GM10266 (cell line): ENCODE measurements at regions not wholly inside any gene's neighbourhood (a gene's known extent, or its start where the extent isn't known, plus 50 kb on each side); places are given as distances from the start of the nearest gene placed in this dataset.

ENCODE experiments used
- DNase-seq: peaks from one replicate; pipeline ENCODE4 v3.0.0; 2012; ENCODE audit errors: extremely low spot score
- TF ChIP-seq, protein P1 (sequence below): IDR thresholded peaks from 2 replicates; pipeline ENCODE4 v1.5.1; 2012; ENCODE audit warnings: mild to moderate bottlenecking, low read depth; ENCODE audit not compliant: control insufficient read depth, insufficient read depth; ENCODE audit errors: missing control alignments

DNA sequence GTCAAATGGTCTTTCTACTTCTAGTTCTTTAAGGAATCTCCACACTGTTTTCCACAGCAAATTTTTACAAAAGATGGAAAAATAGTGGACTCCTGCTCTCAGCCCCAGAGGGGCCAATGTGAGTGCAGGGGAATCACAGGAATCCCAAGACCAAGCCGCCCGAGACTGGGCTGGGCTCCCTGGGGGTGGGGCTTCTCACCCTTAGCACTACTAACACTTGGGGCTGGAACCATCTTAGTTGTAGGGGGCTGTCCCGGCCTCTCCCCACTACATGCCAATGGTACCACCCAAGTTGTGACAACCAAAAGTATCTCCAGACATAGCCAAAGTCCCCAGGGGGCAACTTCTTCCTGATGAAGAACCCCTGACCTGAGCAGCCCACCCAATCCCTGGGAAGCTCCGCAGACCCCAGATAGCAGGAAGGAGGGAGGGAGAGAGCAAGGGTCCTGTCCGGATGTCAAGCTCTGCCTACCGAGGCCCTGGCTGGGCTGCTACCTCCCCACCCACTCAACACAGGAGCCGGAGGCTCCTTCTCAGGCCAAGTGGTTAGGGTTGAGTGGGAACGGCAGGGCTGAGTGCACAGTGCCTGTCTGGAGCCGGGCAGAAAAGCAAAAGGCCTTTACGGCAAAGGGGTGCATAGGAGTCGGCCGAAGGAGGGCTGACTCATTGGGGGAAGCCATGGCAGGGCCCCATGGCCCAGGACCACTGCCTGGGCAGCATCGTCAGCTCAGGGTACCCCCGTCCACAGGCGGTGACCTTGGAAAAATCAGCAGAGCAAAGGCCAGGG lies 122.5 kb upstream of the FGF3 start:
- DNase-seq: no peak
- TF ChIP-seq, protein P1, sequence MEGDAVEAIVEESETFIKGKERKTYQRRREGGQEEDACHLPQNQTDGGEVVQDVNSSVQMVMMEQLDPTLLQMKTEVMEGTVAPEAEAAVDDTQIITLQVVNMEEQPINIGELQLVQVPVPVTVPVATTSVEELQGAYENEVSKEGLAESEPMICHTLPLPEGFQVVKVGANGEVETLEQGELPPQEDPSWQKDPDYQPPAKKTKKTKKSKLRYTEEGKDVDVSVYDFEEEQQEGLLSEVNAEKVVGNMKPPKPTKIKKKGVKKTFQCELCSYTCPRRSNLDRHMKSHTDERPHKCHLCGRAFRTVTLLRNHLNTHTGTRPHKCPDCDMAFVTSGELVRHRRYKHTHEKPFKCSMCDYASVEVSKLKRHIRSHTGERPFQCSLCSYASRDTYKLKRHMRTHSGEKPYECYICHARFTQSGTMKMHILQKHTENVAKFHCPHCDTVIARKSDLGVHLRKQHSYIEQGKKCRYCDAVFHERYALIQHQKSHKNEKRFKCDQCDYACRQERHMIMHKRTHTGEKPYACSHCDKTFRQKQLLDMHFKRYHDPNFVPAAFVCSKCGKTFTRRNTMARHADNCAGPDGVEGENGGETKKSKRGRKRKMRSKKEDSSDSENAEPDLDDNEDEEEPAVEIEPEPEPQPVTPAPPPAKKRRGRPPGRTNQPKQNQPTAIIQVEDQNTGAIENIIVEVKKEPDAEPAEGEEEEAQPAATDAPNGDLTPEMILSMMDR: no peak

DNA sequence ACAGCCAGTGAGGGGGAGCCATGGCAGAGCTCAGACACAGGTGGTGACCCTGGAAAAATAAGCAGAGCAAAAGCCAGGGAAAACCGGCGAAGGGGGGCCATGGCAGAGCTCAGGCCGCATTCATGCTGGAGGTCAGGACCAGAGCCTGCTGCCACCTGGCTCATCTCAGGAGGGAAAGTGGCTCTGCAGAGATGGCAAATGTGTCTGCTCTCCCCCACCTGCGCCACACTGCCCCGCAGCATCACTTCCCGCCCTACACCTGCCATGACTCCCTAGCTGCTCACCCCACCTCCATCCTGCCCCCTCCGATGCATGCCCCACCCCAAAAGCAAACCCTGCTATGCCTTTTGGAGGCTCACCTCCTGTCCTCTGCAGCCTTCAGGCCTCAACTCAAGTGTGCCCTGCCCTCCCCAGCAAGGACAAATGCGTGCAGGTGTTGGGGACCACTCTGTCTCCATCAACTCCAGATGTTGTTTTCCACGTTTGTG lies 123.2 kb upstream of the FGF3 start:
- no peak for DNase-seq
- TF ChIP-seq, protein P1: no peak

DNA sequence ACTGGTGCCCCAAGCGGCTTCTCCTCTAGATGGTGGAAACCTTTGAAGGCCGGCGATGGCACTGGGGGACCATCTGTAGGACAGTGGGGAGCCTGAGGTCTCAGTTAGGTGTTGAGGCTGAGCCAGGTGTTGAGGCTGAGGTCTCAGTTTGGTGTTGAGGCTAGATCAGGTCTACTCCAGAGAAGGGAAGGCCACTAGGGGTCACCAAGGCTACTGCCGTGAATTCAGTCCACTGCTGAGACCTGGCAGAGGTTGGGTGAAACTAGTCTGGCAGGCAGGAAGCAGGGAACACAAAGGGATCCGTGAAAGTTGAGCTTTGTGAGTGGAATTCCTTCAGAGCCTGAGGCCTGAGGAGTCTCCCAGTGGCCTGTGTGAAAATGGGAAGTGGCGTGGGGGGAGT lies 123.8 kb upstream of the FGF3 start:
- DNase-seq: no peak
- TF ChIP-seq, protein P1: peak; percentile 26

DNA sequence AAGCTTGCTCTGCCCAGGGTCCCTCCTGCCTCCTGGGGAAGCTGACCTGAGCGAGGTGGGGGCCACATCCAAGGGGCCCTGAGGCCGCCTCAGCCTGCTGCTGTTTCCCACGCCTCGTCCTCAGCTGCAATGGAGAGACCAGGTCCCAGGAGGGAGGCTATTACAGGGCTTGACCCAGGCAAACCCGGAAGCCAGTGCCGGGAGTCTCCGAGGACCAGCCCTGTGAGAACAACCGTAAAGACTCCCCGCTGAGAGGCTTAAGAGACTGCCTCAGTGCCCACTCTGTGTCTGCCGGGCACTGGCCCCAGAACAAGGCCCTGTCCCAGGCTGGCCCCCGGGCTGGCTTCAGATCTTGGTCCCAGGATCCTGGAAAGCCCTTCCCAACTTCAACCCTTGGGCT lies 124.3 kb upstream of the FGF3 start:
- TF ChIP-seq, protein P1: no peak

DNA sequence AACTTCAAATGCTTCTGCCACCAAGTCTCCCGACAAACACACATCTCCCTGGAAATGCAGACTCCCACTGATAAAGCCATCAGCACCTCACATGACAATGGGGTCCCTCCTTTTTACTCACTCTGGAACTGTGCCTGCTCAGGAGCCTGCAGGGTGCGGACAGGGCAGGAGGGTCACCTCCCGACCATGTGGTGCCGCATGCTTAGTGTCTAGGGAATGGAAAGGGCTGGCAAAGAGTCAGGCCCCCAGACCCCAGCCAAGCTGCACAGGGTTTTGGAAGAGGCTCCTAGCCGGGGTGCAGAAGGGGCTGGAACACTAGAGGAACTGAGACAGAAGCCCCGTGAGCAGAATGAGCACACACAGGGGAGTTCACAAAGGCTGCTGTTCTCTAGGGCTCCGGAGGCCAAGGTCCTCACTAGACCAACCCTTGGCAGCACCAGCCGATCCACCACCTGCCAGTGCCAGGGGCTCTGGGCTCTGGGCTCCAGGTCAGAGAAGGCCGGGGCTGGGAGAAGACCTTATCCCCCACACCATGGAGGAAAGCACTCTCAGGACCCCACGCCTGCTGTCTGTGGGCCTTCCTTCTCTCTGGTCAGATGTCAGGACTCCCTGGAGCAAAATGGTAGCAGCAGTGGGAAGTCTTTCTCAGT lies 125.1 kb upstream of the FGF3 start:
- TF ChIP-seq, protein P1: no peak
- DNase-seq: no peak

More for the DNA sequence above, 124.3 kb upstream of the FGF3 start:
- DNase-seq: no peak

DNA sequence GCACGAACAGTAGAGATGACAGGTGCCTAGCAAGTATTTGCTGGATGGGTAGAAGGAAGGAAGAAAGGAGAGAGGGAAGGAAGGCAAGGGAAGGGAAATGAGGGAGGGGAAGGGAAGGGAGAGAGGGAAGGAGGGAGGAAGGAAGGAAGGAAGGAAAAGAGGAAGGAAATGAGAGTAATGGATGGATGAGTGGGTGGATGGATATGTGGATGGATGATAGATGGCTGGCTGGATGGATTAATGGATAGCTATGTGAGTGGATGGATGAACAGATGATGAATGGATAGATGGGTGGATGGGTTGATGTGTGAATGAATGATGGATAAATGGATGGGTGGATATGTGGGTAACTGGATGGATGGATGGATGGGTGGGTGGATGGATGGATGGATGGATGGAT lies 125.9 kb upstream of the FGF3 start:
- TF ChIP-seq, protein P1: no peak
- no peak for DNase-seq
